CD4-positive, alpha-beta T cell (primary cell): ENCODE measurements at regions not wholly inside any gene's neighbourhood (a gene's known extent, or its start where the extent isn't known, plus 50 kb on each side); places are given as distances from the start of the nearest gene placed in this dataset.

Experiments used
- ATAC-seq: fragments of 200-7000 bp; cut with Tn5 transposase; one replicate; pipeline ENCODE4 v1.10.0; 2022; ENCODE audit warnings: mild to moderate bottlenecking; ENCODE audit not compliant: poor library complexity
- CTCF ChIA-PET: fragments of 350-600 bp; sonication (Branson Sonifier 250); formaldehyde crosslinking; loops from one replicate; lab custom pipeline; 2021; ENCODE audit warnings: antibody characterized with exemption, inconsistent platforms; lab: Charles Lee
- POLR2A ChIA-PET: fragments of 350-600 bp; sonication (Branson Sonifier 250); formaldehyde crosslinking; loops from one replicate; lab custom pipeline; 2021; ENCODE audit warnings: antibody characterized with exemption, inconsistent platforms; lab: Charles Lee
- DNase-seq, 14 experiments: peaks; one replicate each; pipeline ENCODE4 v3.0.0-alpha.2; 2013 to 2020; ENCODE audit warnings: mixed read lengths in 2 of 14
- H3K27ac ChIP-seq, 2 donors: one replicate each; pipeline versions ENCODE4 v1.5.1 to v1.7.0; 2013; ENCODE audit warnings: low read length in 2 of 2, low read depth in 1 of 2, mild to moderate bottlenecking in 1 of 2
- H3K27me3 ChIP-seq, 2 experiments: 1 replicate in 1 of 2; 2 replicates in 1 of 2; pipeline versions ENCODE4 v1.6.1 to v1.7.0; 2013; ENCODE audit warnings: low read length in 2 of 2, control low read depth in 1 of 2, mild to moderate bottlenecking in 1 of 2, moderate library complexity in 1 of 2; ENCODE audit not compliant: insufficient read depth in 2 of 2, control insufficient read depth in 1 of 2
- H3K36me3 ChIP-seq: one replicate; pipeline ENCODE4 v1.6.1; 2013; ENCODE audit warnings: low read length, control low read depth; ENCODE audit not compliant: insufficient read depth
- H3K4me1 ChIP-seq: one replicate; pipeline ENCODE4 v1.6.1; 2013; ENCODE audit warnings: low read length, control low read depth; ENCODE audit not compliant: insufficient read depth
- H3K4me3 ChIP-seq: one replicate; pipeline ENCODE4 v1.5.1; 2013; ENCODE audit warnings: mild to moderate bottlenecking, low read length, moderate library complexity
- H3K9me3 ChIP-seq, 2 experiments: 1 replicate in 1 of 2; 2 replicates in 1 of 2; pipeline versions ENCODE4 v1.6.1 to v1.7.0; 2013; ENCODE audit warnings: low read length in 2 of 2, mild to moderate bottlenecking in 2 of 2, control low read depth in 1 of 2, moderate library complexity in 1 of 2; ENCODE audit not compliant: control insufficient read depth in 1 of 2, insufficient read depth in 1 of 2
- H3K27ac Mint-ChIP-seq: one replicate; pipeline ENCODE4 v1.8.0; 2020; ENCODE audit warnings: mixed read lengths
- H3K27me3 Mint-ChIP-seq: one replicate; pipeline ENCODE4 v1.8.0; 2021; ENCODE audit warnings: mixed read lengths
- H3K36me3 Mint-ChIP-seq: one replicate; pipeline ENCODE4 v1.8.0; 2021; ENCODE audit warnings: low read depth, mixed read lengths
- H3K4me1 Mint-ChIP-seq: one replicate; pipeline ENCODE4 v1.8.0; 2021; ENCODE audit warnings: low read depth, mixed read lengths
- H3K4me3 Mint-ChIP-seq: one replicate; pipeline ENCODE4 v1.8.0; 2020; ENCODE audit warnings: mild to moderate bottlenecking, mixed read lengths
- H3K9me3 Mint-ChIP-seq: one replicate; pipeline ENCODE4 v1.8.0; 2020; ENCODE audit warnings: mixed read lengths
- CTCF ChIP-seq: fragments of 200-600 bp; IDR thresholded peaks from one replicate; pipeline ENCODE4 v1.8.0; 2022; ENCODE audit warnings: antibody characterized with exemption, mild to moderate bottlenecking
- intact Hi-C, 2 experiments: fragments of 100-400 bp; cut with DNase I in 1 of 2; cut with micrococcal nuclease in 1 of 2; formaldehyde crosslinking; loops; one replicate each; pipeline versions ENCODE4 v1.15.1 to v1.9.0; 2023 to 2025; cut with DNase I, micrococcal nuclease

DNA sequence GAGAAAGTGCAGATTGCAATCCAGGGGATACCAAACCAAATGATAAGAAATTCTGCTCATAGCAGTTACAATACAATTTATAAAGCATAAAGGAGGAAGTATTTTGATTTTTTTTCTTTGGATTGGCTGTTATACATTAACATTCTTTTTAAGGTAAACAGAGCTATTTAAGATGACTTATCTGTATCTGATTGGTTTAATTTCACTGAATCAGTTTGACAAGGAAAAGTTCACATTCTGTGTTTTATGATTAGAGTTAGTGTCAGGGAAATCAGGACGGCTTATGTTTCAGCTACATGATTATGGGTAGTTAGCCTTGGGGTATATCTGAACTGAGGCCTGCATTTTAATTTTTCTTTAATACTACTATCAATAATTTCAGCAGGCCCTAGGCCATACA is 360.9 kb downstream of the ARL6IP6 start:
- H3K36me3 ChIP-seq: no peaks in the 10 kb centered on the region
- H3K27me3 Mint-ChIP-seq: no peaks in the 10 kb centered on the region
- H3K27ac ChIP-seq: no peak overlapping the region
- H3K9me3 Mint-ChIP-seq: peaks cover 3% of the 10 kb centered on the region
- intact Hi-C loops: no loop called here
- H3K4me3 ChIP-seq: no peak overlapping the region
- no peaks in the 10 kb centered on the region for H3K4me1 Mint-ChIP-seq
- no peaks in the 10 kb centered on the region for H3K4me1 ChIP-seq
- no peaks in the 10 kb centered on the region for H3K36me3 Mint-ChIP-seq
- no peak overlapping the region for H3K4me3 Mint-ChIP-seq
- no peak overlapping the region for H3K27ac Mint-ChIP-seq
- DNase-seq (no peak), ATAC-seq (no peak)
- H3K9me3 ChIP-seq: no peaks in the 10 kb centered on the region
- TF ChIP-seq CTCF: no peak
- ChIA-PET POLR2A (no interaction called here), CTCF (no interaction called here)
- H3K27me3 ChIP-seq: no peaks in the 10 kb centered on the region

DNA sequence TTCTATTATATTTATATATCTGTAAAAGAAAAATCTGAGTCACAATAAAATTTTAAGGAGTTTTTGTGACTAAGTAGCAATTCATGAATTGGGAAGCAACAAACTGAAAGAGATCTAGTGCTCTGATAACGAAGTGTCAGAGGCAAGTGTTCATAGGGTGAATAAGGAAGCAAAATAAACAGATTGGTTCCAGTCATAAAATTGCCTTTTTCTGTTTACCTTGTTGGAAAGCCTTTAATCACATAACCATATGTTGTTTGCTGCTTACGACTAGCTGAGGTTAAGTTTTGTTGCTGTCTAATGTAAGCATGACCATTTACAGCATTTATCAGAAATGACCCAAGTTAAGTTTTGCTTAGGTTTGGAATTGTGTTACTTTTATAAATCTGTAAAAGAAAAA is 358.9 kb downstream of the ARL6IP6 start:
- no peaks in the 10 kb centered on the region for H3K4me1 Mint-ChIP-seq
- ChIA-PET CTCF (no interaction called here), POLR2A (no interaction called here)
- H3K9me3 Mint-ChIP-seq: no peaks in the 10 kb centered on the region
- H3K36me3 ChIP-seq: no peaks in the 10 kb centered on the region
- TF ChIP-seq CTCF: no peak
- no peak for DNase-seq
- no peaks in the 10 kb centered on the region for H3K9me3 ChIP-seq
- no peak for ATAC-seq
- no peaks in the 10 kb centered on the region for H3K36me3 Mint-ChIP-seq
- no peak overlapping the region for H3K4me3 ChIP-seq
- no peak overlapping the region for H3K4me3 Mint-ChIP-seq
- no peak overlapping the region for H3K27ac Mint-ChIP-seq
- no peak overlapping the region for H3K27ac ChIP-seq
- H3K27me3 ChIP-seq: no peaks in the 10 kb centered on the region
- no peaks in the 10 kb centered on the region for H3K27me3 Mint-ChIP-seq
- no peaks in the 10 kb centered on the region for H3K4me1 ChIP-seq
- intact Hi-C loops: no loop called here

DNA sequence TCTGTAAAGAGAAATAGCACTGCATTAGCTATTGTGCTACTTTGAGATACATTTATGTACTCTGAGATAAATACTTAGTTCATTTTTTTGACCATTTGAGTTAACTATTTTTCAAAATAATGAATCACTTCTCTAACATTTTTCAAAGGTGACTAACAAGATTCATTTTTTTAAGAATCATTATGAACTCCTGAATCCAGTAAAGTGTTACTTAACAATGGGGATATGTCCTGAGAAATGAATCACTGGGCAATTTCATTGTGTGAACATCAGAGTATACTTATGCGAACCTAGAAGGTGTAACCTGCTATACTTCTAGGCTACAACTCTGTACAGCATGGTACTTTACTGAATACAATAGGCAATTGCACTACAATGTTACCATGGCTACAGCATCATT is 355.8 kb downstream of the ARL6IP6 start:
- ChIA-PET POLR2A (no interaction called here), CTCF (no interaction called here)
- H3K27me3 Mint-ChIP-seq: no peaks in the 10 kb centered on the region
- H3K36me3 Mint-ChIP-seq: no peaks in the 10 kb centered on the region
- H3K4me3 Mint-ChIP-seq: no peak overlapping the region
- ATAC-seq: no peak
- Histone ChIP-seq H3K9me3 (no peaks in the 10 kb centered on the region), H3K27ac (no peak overlapping the region), H3K4me1 (no peaks in the 10 kb centered on the region), H3K36me3 (no peaks in the 10 kb centered on the region), H3K27me3 (no peaks in the 10 kb centered on the region), H3K4me3 (no peak overlapping the region)
- H3K4me1 Mint-ChIP-seq: no peaks in the 10 kb centered on the region
- intact Hi-C loops: no loop called here
- no peak overlapping the region for H3K27ac Mint-ChIP-seq
- DNase-seq: no peak
- H3K9me3 Mint-ChIP-seq: no peaks in the 10 kb centered on the region
- TF ChIP-seq CTCF: no peak
